ENCODE measurements at regions not wholly inside any gene's neighbourhood (a gene's known extent, or its start where the extent isn't known, plus 50 kb on each side); places are given as distances from the start of the nearest gene placed in this dataset.

GRCh38 chr3:181521831-181522230, 189.9 kb upstream of the SOX2 start:
- no peaks in the 10 kb centered on the region for H3K27me3 ChIP-seq (ENCODE audit: control insufficient read depth, insufficient read depth, low read length)
- POLR2A ChIA-PET = no interaction called here
- H3K4me3 ChIP-seq (ENCODE audit: low read depth, low read length) = no peak overlapping the region
- no peak for TF ChIP-seq CTCF (IDR thresholded peaks at IDR 0.05; ENCODE audit: insufficient read depth, low read depth, low read length)
- H3K36me3 ChIP-seq (ENCODE audit: control insufficient read depth, insufficient read depth, low read length) = no peaks in the 10 kb centered on the region
- no peak for DNase-seq (ENCODE audit: low read depth)
- CTCF ChIA-PET = no interaction called here

- POLR2A ChIA-PET = no interaction called here
- CTCF ChIA-PET = no interaction called here
- no peaks in the 10 kb centered on the region for H3K36me3 ChIP-seq (ENCODE audit: control insufficient read depth, insufficient read depth, low read length)
- no peak for DNase-seq (ENCODE audit: low read depth)
- TF ChIP-seq CTCF (IDR thresholded peaks at IDR 0.05; ENCODE audit: insufficient read depth, low read depth, low read length) = no peak
- H3K4me3 ChIP-seq (ENCODE audit: low read depth, low read length) = no peak overlapping the region
- H3K27me3 ChIP-seq (ENCODE audit: control insufficient read depth, insufficient read depth, low read length) = no peaks in the 10 kb centered on the region
Observed at GRCh38 chr3:181518222-181518621, 193.5 kb upstream of the SOX2 start.

GRCh38 chr3:181512787-181513186, 198.9 kb upstream of the SOX2 start:
- no peaks in the 10 kb centered on the region for H3K27me3 ChIP-seq (ENCODE audit: control insufficient read depth, insufficient read depth, low read length)
- ChIA-PET CTCF (interaction anchor here (0.7 kb wide), 1 partner anchor 20 kb away, joined by 3 read pairs; no protein-coding TSS in a partner anchor), POLR2A (no interaction called here)
- H3K4me3 ChIP-seq (ENCODE audit: low read depth, low read length) = no peak overlapping the region
- DNase-seq (ENCODE audit: low read depth) = no peak
- no peaks in the 10 kb centered on the region for H3K36me3 ChIP-seq (ENCODE audit: control insufficient read depth, insufficient read depth, low read length)
- no peak for TF ChIP-seq CTCF (IDR thresholded peaks at IDR 0.05; ENCODE audit: insufficient read depth, low read depth, low read length)

GRCh38 chr3:181510500-181510899, 201.2 kb upstream of the SOX2 start:
- no peak for DNase-seq (ENCODE audit: low read depth)
- ChIA-PET POLR2A (no interaction called here), CTCF (no interaction called here)
- no peaks in the 10 kb centered on the region for H3K27me3 ChIP-seq (ENCODE audit: control insufficient read depth, insufficient read depth, low read length)
- no peaks in the 10 kb centered on the region for H3K36me3 ChIP-seq (ENCODE audit: control insufficient read depth, insufficient read depth, low read length)
- no peak for TF ChIP-seq CTCF (IDR thresholded peaks at IDR 0.05; ENCODE audit: insufficient read depth, low read depth, low read length)
- no peak overlapping the region for H3K4me3 ChIP-seq (ENCODE audit: low read depth, low read length)

- no peaks in the 10 kb centered on the region for H3K36me3 ChIP-seq (ENCODE audit: control insufficient read depth, insufficient read depth, low read length)
- DNase-seq (ENCODE audit: low read depth) = no peak
- POLR2A ChIA-PET = no interaction called here
- H3K4me3 ChIP-seq (ENCODE audit: low read depth, low read length) = no peak overlapping the region
- TF ChIP-seq CTCF (IDR thresholded peaks at IDR 0.05; ENCODE audit: insufficient read depth, low read depth, low read length) = no peak
- CTCF ChIA-PET = no interaction called here
- H3K27me3 ChIP-seq (ENCODE audit: control insufficient read depth, insufficient read depth, low read length) = no peaks in the 10 kb centered on the region
Observed at GRCh38 chr3:181497358-181497757, 214.4 kb upstream of the SOX2 start.
